Adrenal gland (tissue), 5 donors: ENCODE measurements at regions not wholly inside any gene's neighbourhood (a gene's known extent, or its start where the extent isn't known, plus 50 kb on each side); places are given as distances from the start of the nearest gene placed in this dataset.

Source experiments
- CTCF ChIP-seq, 6 experiments: fragments of 450-650 bp in 4 of 6; fragments of 200-600 bp in 2 of 6; sonication (generic) in 1 of 6; IDR thresholded peaks; 1 replicate in 5 of 6; 2 replicates in 1 of 6; pipeline versions ENCODE4 v1.5.1 to v1.8.0; 2016 to 2021; ENCODE audit warnings: antibody characterized with exemption in 6 of 6, mild to moderate bottlenecking in 2 of 6, moderate library complexity in 1 of 6
- POLR2A ChIP-seq, 2 donors: fragments of 450-650 bp; IDR thresholded peaks; one replicate each; pipeline ENCODE4 v1.6.1; 2017; ENCODE audit warnings: antibody characterized with exemption in 2 of 2, mild to moderate bottlenecking in 2 of 2, moderate library complexity in 1 of 2
- donor health status: DM: no; HTN: no; CAD: no.

GRCh38 chr5:2258861-2259260 lies 376.1 kb upstream of the IRX4 start:
- TF ChIP-seq CTCF (IDR thresholded peaks at IDR 0.05) (no peak), POLR2A (IDR thresholded peaks at IDR 0.05) (no peak)
